Spinal cord (tissue), 9 donors: ENCODE measurements at regions not wholly inside any gene's neighbourhood (a gene's known extent, or its start where the extent isn't known, plus 50 kb on each side); places are given as distances from the start of the nearest gene placed in this dataset.
A peak's percentile ranks its signal among the peaks of the same experiment; 100 is the strongest.

Source experiments
- DNase-seq, 6 donors: peaks; one replicate each; pipeline versions ENCODE4 v3.0.0 to v3.0.0-alpha.2; 2013 to 2015; ENCODE audit warnings: low spot score in 6 of 6, low read depth in 4 of 6
- H3K27ac ChIP-seq: one replicate; pipeline ENCODE4 v1.5.1; 2013; ENCODE audit warnings: low read depth, low read length, control low read depth
- H3K27me3 ChIP-seq: one replicate; pipeline ENCODE4 v1.6.1; 2013; ENCODE audit warnings: low read length; ENCODE audit not compliant: control insufficient read depth, insufficient read depth
- H3K36me3 ChIP-seq: one replicate; pipeline ENCODE4 v1.6.1; 2013; ENCODE audit warnings: low read length; ENCODE audit not compliant: control insufficient read depth, insufficient read depth
- H3K4me1 ChIP-seq: one replicate; pipeline ENCODE4 v1.6.1; 2013; ENCODE audit warnings: low read length; ENCODE audit not compliant: control insufficient read depth, insufficient read depth
- H3K4me3 ChIP-seq: one replicate; pipeline ENCODE4 v1.5.1; 2013; ENCODE audit warnings: low read depth, low read length, control low read depth
- H3K9me3 ChIP-seq: one replicate; pipeline ENCODE4 v1.6.1; 2013; ENCODE audit warnings: low read length; ENCODE audit not compliant: control insufficient read depth, insufficient read depth
- WGBS: methylation state at CpG from one replicate; pipeline ENCODE4 v1.1.5; 2013; ENCODE audit warnings: missing lambda C conversion rate; ENCODE audit not compliant: insufficient coverage; 5-methylcytosine and 5-hydroxymethylcytosine counted together
- donor health status: healthy.

GRCh38 chr9:118940473-118940872 is 428.8 kb downstream of the BRINP1 start:
- no peaks in the 10 kb centered on the region for H3K36me3 ChIP-seq
- no peak overlapping the region for H3K4me3 ChIP-seq
- no peak overlapping the region for H3K27ac ChIP-seq
- WGBS: 0% methylated on average over 1 of the region's 1 CpG
- no peaks in the 10 kb centered on the region for H3K9me3 ChIP-seq
- no peaks in the 10 kb centered on the region for H3K4me1 ChIP-seq
- DNase-seq: peak in 2 of 6 donors; percentile 15 to 28
- no peaks in the 10 kb centered on the region for H3K27me3 ChIP-seq

GRCh38 chr9:118946669-118947068 is 422.6 kb downstream of the BRINP1 start:
- no peaks in the 10 kb centered on the region for H3K27me3 ChIP-seq
- H3K9me3 ChIP-seq: no peaks in the 10 kb centered on the region
- WGBS: no CpG with 5 or more reads among the region's 3 CpGs
- no peak overlapping the region for H3K4me3 ChIP-seq
- no peak for DNase-seq
- H3K4me1 ChIP-seq: no peaks in the 10 kb centered on the region
- H3K36me3 ChIP-seq: no peaks in the 10 kb centered on the region
- no peak overlapping the region for H3K27ac ChIP-seq

GRCh38 chr9:118954857-118955256 is 414.4 kb downstream of the BRINP1 start:
- Histone ChIP-seq H3K4me1 (no peaks in the 10 kb centered on the region), H3K27me3 (no peaks in the 10 kb centered on the region), H3K27ac (no peak overlapping the region), H3K36me3 (no peaks in the 10 kb centered on the region), H3K4me3 (no peak overlapping the region), H3K9me3 (no peaks in the 10 kb centered on the region)
- DNase-seq: peak in 2 of 6 donors; percentile 42 to 66
- WGBS: 100% methylated on average over 1 of the region's 2 CpGs

- H3K27ac ChIP-seq: no peak overlapping the region
- no peaks in the 10 kb centered on the region for H3K27me3 ChIP-seq
- DNase-seq: no peak
- no peak overlapping the region for H3K4me3 ChIP-seq
- H3K9me3 ChIP-seq: no peaks in the 10 kb centered on the region
- H3K4me1 ChIP-seq: no peaks in the 10 kb centered on the region
- no peaks in the 10 kb centered on the region for H3K36me3 ChIP-seq
- no CpG with 5 or more reads among the region's 3 CpGs for WGBS
Observed at GRCh38 chr9:118957585-118957984, 411.6 kb downstream of the BRINP1 start.

GRCh38 chr9:118959366-118959765 is 409.9 kb downstream of the BRINP1 start:
- 42% methylated on average over 3 of the region's 5 CpGs for WGBS

GRCh38 chr9:118961857-118962256 is 407.4 kb downstream of the BRINP1 start:
- no peaks in the 10 kb centered on the region for H3K36me3 ChIP-seq
- 40% methylated on average over 1 of the region's 1 CpG for WGBS
- H3K27me3 ChIP-seq: no peaks in the 10 kb centered on the region
- DNase-seq: peak in 1 of 6 donors; percentile 15
- H3K4me1 ChIP-seq: no peaks in the 10 kb centered on the region
- no peak overlapping the region for H3K27ac ChIP-seq
- H3K9me3 ChIP-seq: no peaks in the 10 kb centered on the region
- no peak overlapping the region for H3K4me3 ChIP-seq

More at GRCh38 chr9:118959366-118959765, 409.9 kb downstream of the BRINP1 start:
- Histone ChIP-seq H3K9me3 (no peaks in the 10 kb centered on the region), H3K36me3 (no peaks in the 10 kb centered on the region), H3K27me3 (no peaks in the 10 kb centered on the region), H3K4me1 (no peaks in the 10 kb centered on the region), H3K27ac (no peak overlapping the region), H3K4me3 (no peak overlapping the region)
- DNase-seq: peak in 4 of 6 donors; percentile 38 to 81 (median 51)

GRCh38 chr9:118962426-118962825 is 406.8 kb downstream of the BRINP1 start:
- no peaks in the 10 kb centered on the region for H3K36me3 ChIP-seq
- no peaks in the 10 kb centered on the region for H3K27me3 ChIP-seq
- H3K27ac ChIP-seq: no peak overlapping the region
- no peaks in the 10 kb centered on the region for H3K9me3 ChIP-seq
- H3K4me1 ChIP-seq: no peaks in the 10 kb centered on the region
- no peak overlapping the region for H3K4me3 ChIP-seq
- DNase-seq: peak in 2 of 6 donors; percentile 22
- no CpG with 5 or more reads among the region's 3 CpGs for WGBS

- DNase-seq: no peak
- H3K4me1 ChIP-seq: no peaks in the 10 kb centered on the region
- H3K27ac ChIP-seq: no peak overlapping the region
- WGBS: no CpG with 5 or more reads among the region's 2 CpGs
- no peak overlapping the region for H3K4me3 ChIP-seq
- no peaks in the 10 kb centered on the region for H3K9me3 ChIP-seq
- no peaks in the 10 kb centered on the region for H3K36me3 ChIP-seq
- no peaks in the 10 kb centered on the region for H3K27me3 ChIP-seq
Observed at GRCh38 chr9:118963674-118964073, 405.6 kb downstream of the BRINP1 start.

GRCh38 chr9:118967901-118968300 is 401.3 kb downstream of the BRINP1 start:
- H3K27me3 ChIP-seq: no peaks in the 10 kb centered on the region
- WGBS: 90% methylated on average over 2 of the region's 3 CpGs

GRCh38 chr9:118975736-118976135 is 393.5 kb downstream of the BRINP1 start:
- WGBS: no CpG with 5 or more reads among the region's 1 CpG
- H3K9me3 ChIP-seq: no peaks in the 10 kb centered on the region
- H3K4me1 ChIP-seq: no peaks in the 10 kb centered on the region
- H3K27me3 ChIP-seq: no peaks in the 10 kb centered on the region
- no peaks in the 10 kb centered on the region for H3K36me3 ChIP-seq
- no peak overlapping the region for H3K27ac ChIP-seq
- DNase-seq: no peak
- no peak overlapping the region for H3K4me3 ChIP-seq

More at GRCh38 chr9:118967901-118968300, 401.3 kb downstream of the BRINP1 start:
- no peaks in the 10 kb centered on the region for H3K9me3 ChIP-seq
- no peaks in the 10 kb centered on the region for H3K4me1 ChIP-seq
- no peak for DNase-seq
- no peak overlapping the region for H3K27ac ChIP-seq
- no peaks in the 10 kb centered on the region for H3K36me3 ChIP-seq
- no peak overlapping the region for H3K4me3 ChIP-seq
